GM12892 (cell line): ENCODE measurements at regions not wholly inside any gene's neighbourhood (a gene's known extent, or its start where the extent isn't known, plus 50 kb on each side); places are given as distances from the start of the nearest gene placed in this dataset.
"Not testable (repeated sequence)": the region's sequence is repeated elsewhere in the genome, so short reads cannot be mapped to it uniquely, and the experiment has no call there.

ENCODE experiments used
- DNase-seq: peaks from one replicate; pipeline ENCODE4 v3.0.0; 2011; ENCODE audit not compliant: insufficient read length
- FAIRE-seq: peaks from 2 replicates; lab custom pipeline; 2011; peaks lifted over from hg19 to GRCh38; lab: Jason Lieb, UNC
- POLR2A ChIP-seq: IDR thresholded peaks from 2 replicates; pipeline ENCODE4 v1.6.1; 2011; ENCODE audit warnings: low read depth, low read length, control low read depth
- POLR2AphosphoS5 ChIP-seq: IDR thresholded peaks from 2 replicates; pipeline ENCODE4 v1.6.1; 2011; ENCODE audit warnings: low read depth, low read length, control low read depth
- TAF1 ChIP-seq: IDR thresholded peaks from 2 replicates; pipeline ENCODE4 v1.6.1; 2011; ENCODE audit warnings: low read depth, mild to moderate bottlenecking, control low read depth, low read length, borderline replicate concordance

- no peak for DNase-seq
- no peak for FAIRE-seq
- TF ChIP-seq POLR2A = no peak
- TF ChIP-seq TAF1 = no peak
- no peak for TF ChIP-seq POLR2AphosphoS5
These were observed 125.1 kb upstream of the TBX3 start for GRCh38 chr12:114809097-114809496.

- FAIRE-seq, DNase-seq: not testable (repeated sequence)
These were observed 117.4 kb upstream of the TBX3 start for GRCh38 chr12:114801381-114801780.

GRCh38 chr12:114800566-114800965 is 116.6 kb upstream of the TBX3 start:
- not testable (repeated sequence) for DNase-seq, FAIRE-seq

GRCh38 chr12:114799574-114800487 is 115.9 kb upstream of the TBX3 start:
- DNase-seq (no peak), FAIRE-seq (no peak)
- TF ChIP-seq POLR2A (no peak), TAF1 (no peak), POLR2AphosphoS5 (no peak)

GRCh38 chr12:114794049-114794558 is 110.1 kb upstream of the TBX3 start:
- DNase-seq (no peak), FAIRE-seq (no peak)
- TF ChIP-seq POLR2AphosphoS5 (no peak), POLR2A (no peak), TAF1 (no peak)

- no peak for TF ChIP-seq POLR2A
- TF ChIP-seq TAF1 = no peak
- no peak for TF ChIP-seq POLR2AphosphoS5
- DNase-seq (no peak), FAIRE-seq (no peak)
These were observed 106.3 kb upstream of the TBX3 start for GRCh38 chr12:114790276-114790675.

- FAIRE-seq (no peak), DNase-seq (no peak)
- TF ChIP-seq POLR2AphosphoS5 (no peak), POLR2A (no peak), TAF1 (no peak)
These were observed 105.8 kb upstream of the TBX3 start for GRCh38 chr12:114789821-114790220.

- TF ChIP-seq POLR2A = no peak
- FAIRE-seq (no peak), DNase-seq (no peak)
These were observed 105.3 kb upstream of the TBX3 start for GRCh38 chr12:114789276-114789675.

- no peak for TF ChIP-seq POLR2AphosphoS5
- TF ChIP-seq TAF1 = no peak
- no peak for TF ChIP-seq POLR2A
- FAIRE-seq = no peak
- DNase-seq = no peak
These were observed 100.6 kb upstream of the TBX3 start for GRCh38 chr12:114784526-114784925.

- FAIRE-seq = no peak
- no peak for DNase-seq
- no peak for TF ChIP-seq POLR2A
- TF ChIP-seq POLR2AphosphoS5 = no peak
- no peak for TF ChIP-seq TAF1
These were observed 99.2 kb upstream of the TBX3 start for GRCh38 chr12:114783089-114783618.

- TF ChIP-seq TAF1 (no peak), POLR2A (no peak), POLR2AphosphoS5 (no peak)
- no peak for DNase-seq
- no peak for FAIRE-seq
These were observed 96.9 kb upstream of the TBX3 start for GRCh38 chr12:114780746-114781399.

GRCh38 chr12:114779647-114780046 is 95.7 kb upstream of the TBX3 start:
- DNase-seq = no peak
- TF ChIP-seq POLR2A = no peak
- no peak for TF ChIP-seq POLR2AphosphoS5
- TF ChIP-seq TAF1 = no peak
- no peak for FAIRE-seq
